NB4 (cell line): ENCODE measurements at regions not wholly inside any gene's neighbourhood (a gene's known extent, or its start where the extent isn't known, plus 50 kb on each side); places are given as distances from the start of the nearest gene placed in this dataset.

ENCODE experiments used
- CTCF ChIP-seq: IDR thresholded peaks from one replicate; pipeline ENCODE4 v1.5.1; 2012; ENCODE audit warnings: low read depth, low read length
- POLR2A ChIP-seq: IDR thresholded peaks from 2 replicates; pipeline ENCODE4 v1.6.1; 2011; ENCODE audit warnings: mild to moderate bottlenecking; ENCODE audit not compliant: insufficient read length; ENCODE audit errors: extremely low read depth
- TF ChIP-seq, protein P1 (sequence below): IDR thresholded peaks from 2 replicates; pipeline ENCODE4 v1.6.1; 2011; ENCODE audit warnings: low read depth, low read length

GRCh38 chr14:37731094-37731493 is 135.7 kb downstream of the TTC6 start:
- no peak for TF ChIP-seq CTCF
- TF ChIP-seq POLR2A: no peak
- TF ChIP-seq, protein P1, sequence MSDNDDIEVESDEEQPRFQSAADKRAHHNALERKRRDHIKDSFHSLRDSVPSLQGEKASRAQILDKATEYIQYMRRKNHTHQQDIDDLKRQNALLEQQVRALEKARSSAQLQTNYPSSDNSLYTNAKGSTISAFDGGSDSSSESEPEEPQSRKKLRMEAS: no peak
